OCI-LY3 (cell line): ENCODE measurements at regions not wholly inside any gene's neighbourhood (a gene's known extent, or its start where the extent isn't known, plus 50 kb on each side); places are given as distances from the start of the nearest gene placed in this dataset.

Source experiments
- H2AFZ ChIP-seq: fragments of 200-600, 300-600 bp; shearing (Covaris generic); 2 replicates; pipeline ENCODE4 v1.6.0; 2014; ENCODE audit warnings: antibody characterized with exemption, low read depth, low read length
- H3K27ac ChIP-seq: fragments of 200-600, 300-600 bp; sonication (generic); 2 replicates; pipeline ENCODE4 v1.5.1; 2014; ENCODE audit warnings: mild to moderate bottlenecking, low read length, moderate library complexity, mixed read lengths
- H3K27me3 ChIP-seq: fragments of 200-600, 300-600 bp; sonication (generic); 2 replicates; pipeline ENCODE4 v1.6.1; 2014; ENCODE audit warnings: low read depth, low read length, mixed read lengths
- H3K36me3 ChIP-seq: fragments of 200-600, 300-600 bp; sonication (generic); replicated peaks from 2 replicates; pipeline ENCODE3; 2014; ENCODE audit warnings: low read depth, low read length, mixed read lengths
- H3K4me1 ChIP-seq: fragments of 300-600, 200-600 bp; sonication (generic); 2 replicates; pipeline ENCODE4 v1.6.1; 2014; ENCODE audit warnings: low read length, mixed read lengths
- H3K4me2 ChIP-seq: fragments of 200-600, 300-600 bp; sonication (generic); 2 replicates; pipeline ENCODE4 v1.6.1; 2014; ENCODE audit warnings: low read length, mixed read lengths
- H3K4me3 ChIP-seq: fragments of 300-600, 200-600 bp; sonication (generic); 2 replicates; pipeline ENCODE4 v1.5.1; 2014; ENCODE audit warnings: antibody characterized with exemption, mild to moderate bottlenecking, low read length, moderate library complexity
- H3K79me2 ChIP-seq: fragments of 300-600, 200-600 bp; shearing (Covaris generic); 2 replicates; pipeline ENCODE4 v1.6.1; 2014; ENCODE audit warnings: mild to moderate bottlenecking, low read length, mixed read lengths
- H3K9ac ChIP-seq: fragments of 300-600, 200-600 bp; shearing (Covaris generic); 2 replicates; pipeline ENCODE4 v1.6.0; 2014; ENCODE audit warnings: mild to moderate bottlenecking, low read length, moderate library complexity
- H3K9me3 ChIP-seq: fragments of 200-600, 300-600 bp; shearing (Covaris generic); 2 replicates; pipeline ENCODE4 v1.6.1; 2014; ENCODE audit warnings: low read length, mixed read lengths; ENCODE audit not compliant: insufficient read depth
- H4K20me1 ChIP-seq: fragments of 200-600, 300-600 bp; sonication (generic); 2 replicates; pipeline ENCODE4 v1.6.1; 2016; ENCODE audit warnings: low read length, mixed read lengths; ENCODE audit not compliant: insufficient read depth
- CTCF ChIP-seq: fragments of 200-600, 300-600 bp; sonication (generic); IDR thresholded peaks from 2 replicates; pipeline ENCODE4 v1.5.1; 2014; ENCODE audit warnings: antibody characterized with exemption, low read length, low read depth
- EZH2phosphoT487 ChIP-seq: fragments of 200-600 bp; shearing (Covaris generic); IDR thresholded peaks from 2 replicates; pipeline ENCODE4 v1.6.1; 2018; ENCODE audit warnings: antibody characterized with exemption, mixed run types, low read depth

- no peak overlapping the region for H3K27ac ChIP-seq
- H2AFZ ChIP-seq = no peak overlapping the region
- H3K27me3 ChIP-seq = no peaks in the 10 kb centered on the region
Observed at GRCh38 chr11:27187075-27187847, 146.6 kb downstream of the BBOX1 start.

GRCh38 chr11:27186580-27186979, 146.0 kb downstream of the BBOX1 start:
- Histone ChIP-seq H3K36me3 (peaks cover 3% of the 10 kb centered on the region), H3K4me3 (no peak overlapping the region), H3K27me3 (no peaks in the 10 kb centered on the region), H3K27ac (no peak overlapping the region), H3K79me2 (no peaks in the 10 kb centered on the region), H3K9ac (no peak overlapping the region), H4K20me1 (no peaks in the 10 kb centered on the region), H3K9me3 (no peaks in the 10 kb centered on the region), H3K4me2 (no peak overlapping the region), H3K4me1 (no peaks in the 10 kb centered on the region), H2AFZ (no peak overlapping the region)
- no peak for TF ChIP-seq CTCF
- no peak for TF ChIP-seq EZH2phosphoT487

More at GRCh38 chr11:27187075-27187847, 146.6 kb downstream of the BBOX1 start:
- Histone ChIP-seq H3K4me1 (no peaks in the 10 kb centered on the region), H3K79me2 (no peaks in the 10 kb centered on the region), H3K4me2 (no peak overlapping the region), H3K4me3 (no peak overlapping the region), H4K20me1 (no peaks in the 10 kb centered on the region), H3K36me3 (peaks cover 5% of the 10 kb centered on the region), H3K9ac (no peak overlapping the region), H3K9me3 (no peaks in the 10 kb centered on the region)
- TF ChIP-seq CTCF (no peak), EZH2phosphoT487 (no peak)

GRCh38 chr11:27184458-27185312, 144.1 kb downstream of the BBOX1 start:
- TF ChIP-seq CTCF (no peak), EZH2phosphoT487 (no peak)
- no peaks in the 10 kb centered on the region for H3K79me2 ChIP-seq
- H3K27me3 ChIP-seq = no peaks in the 10 kb centered on the region
- H3K36me3 ChIP-seq = no peaks in the 10 kb centered on the region
- H3K9me3 ChIP-seq = no peaks in the 10 kb centered on the region
- H3K4me3 ChIP-seq = no peak overlapping the region
- no peaks in the 10 kb centered on the region for H3K4me1 ChIP-seq
- no peak overlapping the region for H2AFZ ChIP-seq
- no peak overlapping the region for H3K27ac ChIP-seq
- H3K9ac ChIP-seq = no peak overlapping the region
- H3K4me2 ChIP-seq = no peak overlapping the region
- no peaks in the 10 kb centered on the region for H4K20me1 ChIP-seq

GRCh38 chr11:27183672-27184457, 143.2 kb downstream of the BBOX1 start:
- Histone ChIP-seq H4K20me1 (no peaks in the 10 kb centered on the region), H3K36me3 (no peaks in the 10 kb centered on the region), H3K9ac (no peak overlapping the region), H3K27me3 (no peaks in the 10 kb centered on the region), H3K27ac (no peak overlapping the region), H3K4me2 (no peak overlapping the region), H2AFZ (no peak overlapping the region), H3K79me2 (no peaks in the 10 kb centered on the region), H3K4me3 (no peak overlapping the region), H3K4me1 (no peaks in the 10 kb centered on the region), H3K9me3 (no peaks in the 10 kb centered on the region)
- no peak for TF ChIP-seq EZH2phosphoT487
- TF ChIP-seq CTCF = peak; percentile 83
